A549 (cell line): ENCODE measurements at regions not wholly inside any gene's neighbourhood (a gene's known extent, or its start where the extent isn't known, plus 50 kb on each side); places are given as distances from the start of the nearest gene placed in this dataset.

Source experiments
- ATAC-seq, 2 experiments: fragments of 200-7000 bp in 1 of 2; fragments of >200 bp in 1 of 2; cut with Nextera tagmentation in 1 of 2; cut with Tn5 transposase in 1 of 2; 3 replicates each; pipeline versions ENCODE4 v1.8.0 to v1.9.1; 2018 to 2020; ENCODE audit warnings: mild to moderate bottlenecking in 1 of 2, moderate library complexity in 1 of 2
- CTCF ChIA-PET: fragments of 300-600 bp; sonication (Branson Sonifier 250); formaldehyde crosslinking; extraction: SDS; loops from one replicate; lab custom pipeline; 2021; ENCODE audit warnings: antibody characterized with exemption, inconsistent platforms; lab: Yijun Ruan, JAX
- POLR2A ChIA-PET: fragments of 350-600 bp; formaldehyde crosslinking; extraction: SDS; loops from one replicate; lab custom pipeline; 2021; ENCODE audit warnings: antibody characterized with exemption, inconsistent platforms; lab: Yijun Ruan, JAX
- DNase-seq, 2 experiments: peaks; one replicate each; pipeline versions ENCODE4 v3.0.0 to v3.0.0-alpha.2; 2011 to 2016; ENCODE audit warnings: low read depth in 1 of 2, low spot score in 1 of 2
- FAIRE-seq: peaks from 2 replicates; lab custom pipeline; 2011; peaks lifted over from hg19 to GRCh38; lab: Jason Lieb, UNC
- H3K27ac ChIP-seq, 2 experiments: fragments of >200 bp; sonication (Bioruptor Twin); formaldehyde crosslinking; 3 replicates each; pipeline ENCODE4 v1.5.1; 2016 to 2017
- H3K4me1 ChIP-seq: fragments of >200 bp; sonication (Bioruptor Twin); formaldehyde crosslinking; 3 replicates; pipeline ENCODE4 v1.6.1; 2016
- H3K4me2 ChIP-seq: fragments of >200 bp; sonication (Bioruptor Twin); formaldehyde crosslinking; 3 replicates; pipeline ENCODE4 v1.6.1; 2016
- H3K4me3 ChIP-seq: fragments of >200 bp; sonication (Bioruptor Twin); formaldehyde crosslinking; 3 replicates; pipeline ENCODE4 v1.5.1; 2016
- H3K9me3 ChIP-seq: fragments of >200 bp; sonication (Bioruptor Twin); formaldehyde crosslinking; 3 replicates; pipeline ENCODE4 v1.6.1; 2016
- ATOH8 ChIP-seq: fragments of 250-450 bp; sonication (Bioruptor Pico); IDR thresholded peaks from 2 replicates; pipeline ENCODE4 v1.5.0; 2020; ENCODE audit warnings: low read depth, mild to moderate bottlenecking, moderate library complexity
- BCL3 ChIP-seq: fragments of >200 bp; sonication (Bioruptor Twin); formaldehyde crosslinking; IDR thresholded peaks from 3 replicates; pipeline ENCODE4 v1.6.1; 2016
- CEBPB ChIP-seq, 2 experiments: fragments of >200 bp in 1 of 2; sonication (Bioruptor Twin) in 1 of 2; formaldehyde crosslinking in 1 of 2; IDR thresholded peaks; 2 replicates each; pipeline ENCODE4 v1.6.1; 2012 to 2016
- E2F6 ChIP-seq: IDR thresholded peaks from 2 replicates; pipeline ENCODE4 v1.6.1; 2012; ENCODE audit warnings: low read depth, borderline replicate concordance
- ESRRA ChIP-seq: fragments of 150-350 bp; IDR thresholded peaks from 2 replicates; pipeline ENCODE4 v1.6.1; 2014; ENCODE audit warnings: mild to moderate bottlenecking, low read length, borderline replicate concordance
- FOSB ChIP-seq: fragments of 250-450 bp; sonication (Bioruptor Pico); IDR thresholded peaks from 2 replicates; pipeline ENCODE4 v1.5.0; 2020; ENCODE audit warnings: mild to moderate bottlenecking, moderate library complexity
- GATA3 ChIP-seq: IDR thresholded peaks from 2 replicates; pipeline ENCODE4 v1.6.1; 2012; ENCODE audit warnings: borderline replicate concordance
- HES2 ChIP-seq: fragments of >200 bp; sonication (Bioruptor Twin); formaldehyde crosslinking; IDR thresholded peaks from 2 replicates; pipeline ENCODE4 v1.6.1; 2016
- HEYL ChIP-seq: fragments of 250-450 bp; sonication (Bioruptor Pico); IDR thresholded peaks from 2 replicates; pipeline ENCODE4 v1.8.0; 2021; ENCODE audit warnings: mild to moderate bottlenecking, moderate library complexity
- HOXA7 ChIP-seq: fragments of 250-450 bp; sonication (Bioruptor Pico); IDR thresholded peaks from 2 replicates; pipeline ENCODE4 v1.5.0; 2020; ENCODE audit warnings: mild to moderate bottlenecking, moderate library complexity
- HOXB5 ChIP-seq: fragments of 250-450 bp; sonication (Bioruptor Pico); IDR thresholded peaks from 2 replicates; pipeline ENCODE4 v1.5.0; 2020; ENCODE audit warnings: mild to moderate bottlenecking, moderate library complexity
- JUNB ChIP-seq: fragments of >200 bp; sonication (Bioruptor Twin); formaldehyde crosslinking; IDR thresholded peaks from 2 replicates; pipeline ENCODE4 v1.6.1; 2016
- MAX ChIP-seq: IDR thresholded peaks from 2 replicates; pipeline ENCODE4 v1.6.1; 2012
- MYC ChIP-seq: IDR thresholded peaks from 2 replicates; pipeline ENCODE4 v1.6.1; 2012; ENCODE audit warnings: mild to moderate bottlenecking, inconsistent platforms, low read length, improper control_type of control experiment, borderline replicate concordance
- NR3C1 ChIP-seq: fragments of >200 bp; sonication (Bioruptor Twin); formaldehyde crosslinking; IDR thresholded peaks from 3 replicates; pipeline ENCODE4 v1.6.1; 2017
- PBX3 ChIP-seq: IDR thresholded peaks from 2 replicates; pipeline ENCODE4 v1.6.1; 2012
- POLR2A ChIP-seq: IDR thresholded peaks from 2 replicates; pipeline ENCODE4 v1.6.1; 2012; ENCODE audit warnings: mild to moderate bottlenecking, low read length
- RAD21 ChIP-seq, 2 experiments: fragments of >200 bp in 1 of 2; sonication (Bioruptor Twin) in 1 of 2; formaldehyde crosslinking in 1 of 2; IDR thresholded peaks in 1 of 2; conservative IDR thresholded peaks in 1 of 2; 2 replicates in 1 of 2; 3 replicates in 1 of 2; pipeline ENCODE4 v1.6.1; 2012 to 2018; ENCODE audit warnings: inconsistent platforms in 1 of 2
- RCOR1 ChIP-seq: fragments of 150-350 bp; IDR thresholded peaks from 2 replicates; pipeline ENCODE4 v1.6.1; 2014; ENCODE audit warnings: antibody characterized with exemption, low read length, low read depth
- WGBS: methylation state at CpG from one replicate; pipeline ENCODE4 v1.1.6; 2017; ENCODE audit errors: missing lambda C conversion rate; 5-methylcytosine and 5-hydroxymethylcytosine counted together
- TF ChIP-seq, protein P1 (sequence below): fragments of 250-450 bp; sonication (Bioruptor Pico); IDR thresholded peaks from 2 replicates; pipeline ENCODE4 v1.5.0; 2021; ENCODE audit warnings: mild to moderate bottlenecking, moderate library complexity, borderline replicate concordance
- TF ChIP-seq, protein P2 (sequence below): fragments of 200-600 bp; sonication (generic); IDR thresholded peaks from 2 replicates; pipeline ENCODE4 v1.6.1; 2016; ENCODE audit warnings: antibody characterized with exemption, mild to moderate bottlenecking, moderate library complexity

GRCh38 chr4:83873996-83874395, 338.1 kb downstream of the GPAT3 start:
- Histone ChIP-seq H3K4me1 (no peaks in the 10 kb centered on the region), H3K9me3 (no peaks in the 10 kb centered on the region), H3K4me2 (no peak overlapping the region), H3K27ac (no peak overlapping the region), H3K4me3 (no peak overlapping the region)
- ATAC-seq: no peak
- 92% methylated on average over 2 of the region's 2 CpGs for WGBS
- ChIA-PET POLR2A (no interaction called here), CTCF (no interaction called here)
- FAIRE-seq: no peak
- DNase-seq: no peak
- TF ChIP-seq E2F6: no peak
- TF ChIP-seq RCOR1: no peak
- TF ChIP-seq ATOH8 (CRISPR knock-in tag): no peak
- no peak for TF ChIP-seq ESRRA
- TF ChIP-seq HOXA7 (CRISPR knock-in tag): no peak
- no peak for TF ChIP-seq FOSB (CRISPR knock-in tag)
- TF ChIP-seq, protein P1, sequence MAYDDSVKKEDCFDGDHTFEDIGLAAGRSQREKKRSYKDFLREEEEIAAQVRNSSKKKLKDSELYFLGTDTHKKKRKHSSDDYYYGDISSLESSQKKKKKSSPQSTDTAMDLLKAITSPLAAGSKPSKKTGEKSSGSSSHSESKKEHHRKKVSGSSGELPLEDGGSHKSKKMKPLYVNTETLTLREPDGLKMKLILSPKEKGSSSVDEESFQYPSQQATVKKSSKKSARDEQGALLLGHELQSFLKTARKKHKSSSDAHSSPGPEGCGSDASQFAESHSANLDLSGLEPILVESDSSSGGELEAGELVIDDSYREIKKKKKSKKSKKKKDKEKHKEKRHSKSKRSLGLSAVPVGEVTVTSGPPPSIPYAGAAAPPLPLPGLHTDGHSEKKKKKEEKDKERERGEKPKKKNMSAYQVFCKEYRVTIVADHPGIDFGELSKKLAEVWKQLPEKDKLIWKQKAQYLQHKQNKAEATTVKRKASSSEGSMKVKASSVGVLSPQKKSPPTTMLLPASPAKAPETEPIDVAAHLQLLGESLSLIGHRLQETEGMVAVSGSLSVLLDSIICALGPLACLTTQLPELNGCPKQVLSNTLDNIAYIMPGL (CRISPR knock-in tag): no peak
- no peak for TF ChIP-seq MAX
- no peak for TF ChIP-seq MYC
- no peak for TF ChIP-seq HES2
- TF ChIP-seq JUNB: no peak
- no peak for TF ChIP-seq RAD21 (conservative IDR thresholded peaks at IDR 0.05 in 1 of 2, IDR thresholded peaks at IDR 0.05 in 1 of 2)
- no peak for TF ChIP-seq HEYL
- no peak for TF ChIP-seq HOXB5 (CRISPR knock-in tag)

DNA sequence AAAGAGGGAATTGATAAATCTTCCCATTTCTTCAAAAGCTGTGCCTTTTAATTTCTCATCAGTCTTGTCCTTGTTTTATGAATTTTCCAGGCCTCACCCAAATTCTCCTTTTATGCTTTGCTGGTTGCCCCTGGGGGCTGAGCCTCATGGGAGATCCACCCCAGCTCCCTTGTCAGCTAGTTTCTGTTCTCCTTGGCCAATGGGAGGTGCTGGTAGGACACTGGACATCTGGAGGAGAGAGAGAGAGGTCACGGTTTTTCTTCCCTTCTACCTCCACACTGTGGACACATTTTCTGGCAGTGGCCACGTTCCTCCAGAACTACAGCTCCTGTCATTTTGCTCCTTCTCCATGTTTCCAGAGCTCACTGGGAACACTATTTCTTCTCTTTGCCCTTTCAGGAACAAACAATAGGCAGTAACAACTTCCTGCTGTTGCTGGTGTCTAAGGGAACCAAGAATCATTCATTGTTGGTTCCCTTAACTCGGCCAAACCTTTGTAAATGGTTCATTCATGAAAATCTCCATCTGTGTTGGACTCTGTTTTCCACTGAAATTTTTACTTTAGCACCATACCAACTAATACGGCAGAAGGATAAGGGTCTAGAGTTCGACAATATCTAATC, 334.5 kb downstream of the GPAT3 start:
- Histone ChIP-seq H3K4me2 (no peak overlapping the region), H3K4me1 (peaks cover 6% of the 10 kb centered on the region; the same call in 1 of the 3 replicates), H3K4me3 (no peak overlapping the region), H3K27ac (no peak overlapping the region), H3K9me3 (no peaks in the 10 kb centered on the region)
- FAIRE-seq: no peak
- ChIA-PET POLR2A (no interaction called here), CTCF (no interaction called here)
- TF ChIP-seq ATOH8 (CRISPR knock-in tag): no peak
- no peak for TF ChIP-seq NR3C1
- TF ChIP-seq BCL3: no peak
- TF ChIP-seq GATA3: no peak
- TF ChIP-seq, protein P2, sequence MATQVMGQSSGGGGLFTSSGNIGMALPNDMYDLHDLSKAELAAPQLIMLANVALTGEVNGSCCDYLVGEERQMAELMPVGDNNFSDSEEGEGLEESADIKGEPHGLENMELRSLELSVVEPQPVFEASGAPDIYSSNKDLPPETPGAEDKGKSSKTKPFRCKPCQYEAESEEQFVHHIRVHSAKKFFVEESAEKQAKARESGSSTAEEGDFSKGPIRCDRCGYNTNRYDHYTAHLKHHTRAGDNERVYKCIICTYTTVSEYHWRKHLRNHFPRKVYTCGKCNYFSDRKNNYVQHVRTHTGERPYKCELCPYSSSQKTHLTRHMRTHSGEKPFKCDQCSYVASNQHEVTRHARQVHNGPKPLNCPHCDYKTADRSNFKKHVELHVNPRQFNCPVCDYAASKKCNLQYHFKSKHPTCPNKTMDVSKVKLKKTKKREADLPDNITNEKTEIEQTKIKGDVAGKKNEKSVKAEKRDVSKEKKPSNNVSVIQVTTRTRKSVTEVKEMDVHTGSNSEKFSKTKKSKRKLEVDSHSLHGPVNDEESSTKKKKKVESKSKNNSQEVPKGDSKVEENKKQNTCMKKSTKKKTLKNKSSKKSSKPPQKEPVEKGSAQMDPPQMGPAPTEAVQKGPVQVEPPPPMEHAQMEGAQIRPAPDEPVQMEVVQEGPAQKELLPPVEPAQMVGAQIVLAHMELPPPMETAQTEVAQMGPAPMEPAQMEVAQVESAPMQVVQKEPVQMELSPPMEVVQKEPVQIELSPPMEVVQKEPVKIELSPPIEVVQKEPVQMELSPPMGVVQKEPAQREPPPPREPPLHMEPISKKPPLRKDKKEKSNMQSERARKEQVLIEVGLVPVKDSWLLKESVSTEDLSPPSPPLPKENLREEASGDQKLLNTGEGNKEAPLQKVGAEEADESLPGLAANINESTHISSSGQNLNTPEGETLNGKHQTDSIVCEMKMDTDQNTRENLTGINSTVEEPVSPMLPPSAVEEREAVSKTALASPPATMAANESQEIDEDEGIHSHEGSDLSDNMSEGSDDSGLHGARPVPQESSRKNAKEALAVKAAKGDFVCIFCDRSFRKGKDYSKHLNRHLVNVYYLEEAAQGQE: no peak
- no peak for TF ChIP-seq ESRRA
- no peak for TF ChIP-seq POLR2A
- TF ChIP-seq HEYL: no peak
- no peak for TF ChIP-seq PBX3
- no peak for TF ChIP-seq CEBPB (IDR thresholded peaks at IDR 0.05)
- no peak for ATAC-seq
- 70% methylated on average over 5 of the region's 5 CpGs for WGBS
- no peak for DNase-seq
